GM21737 (cell line): ENCODE measurements at regions not wholly inside any gene's neighbourhood (a gene's known extent, or its start where the extent isn't known, plus 50 kb on each side); places are given as distances from the start of the nearest gene placed in this dataset.

Experiments used
- ATAC-seq: cut with Tn5 transposase; IDR thresholded peaks from one replicate; pipeline ENCODE4 v1.9.1; 2021; ENCODE audit warnings: mild to moderate bottlenecking, moderate library complexity; ENCODE audit not compliant: unreplicated experiment

DNA sequence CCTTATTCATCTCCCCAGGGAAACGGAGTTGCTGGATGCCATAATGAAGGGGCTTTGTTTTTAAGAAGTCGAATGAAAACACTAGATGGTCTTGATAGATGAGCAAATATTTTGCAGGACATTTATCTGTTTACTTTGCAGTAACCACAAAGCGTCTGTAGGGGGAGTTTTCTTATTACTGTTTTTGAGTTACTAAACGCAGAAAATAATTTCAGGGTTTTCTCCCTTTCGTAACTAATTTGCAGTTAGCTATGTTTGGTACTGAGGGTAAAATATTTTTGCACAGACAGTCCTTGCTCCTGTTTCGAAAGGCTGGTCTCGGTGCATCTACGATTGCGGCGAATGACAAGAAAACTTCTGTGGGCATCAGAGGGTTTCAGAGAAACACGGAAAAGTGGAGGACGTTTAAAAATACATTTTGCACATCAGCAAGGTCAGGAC, 505.6 kb upstream of the MKI67 start:
- no peak for ATAC-seq

DNA sequence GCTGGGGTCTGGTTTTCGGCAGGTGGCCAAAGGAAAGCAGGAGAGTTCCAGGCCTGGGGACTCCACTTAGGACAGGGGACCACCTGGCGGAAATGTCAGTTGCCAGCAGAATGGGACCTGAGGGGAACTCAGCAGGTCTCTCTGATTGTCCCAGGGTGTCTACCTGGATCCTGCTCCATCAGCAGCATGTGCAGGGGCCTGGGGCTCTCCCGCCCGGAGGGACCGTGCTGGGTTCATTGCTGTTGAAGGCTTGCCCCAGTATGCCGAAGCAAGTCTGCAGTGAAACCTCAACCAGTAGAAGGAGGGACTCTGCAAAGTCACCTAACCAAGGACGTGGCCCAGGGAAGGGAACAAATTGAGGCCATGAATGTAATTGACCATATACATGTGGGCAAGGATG, 506.5 kb upstream of the MKI67 start:
- no peak for ATAC-seq

DNA sequence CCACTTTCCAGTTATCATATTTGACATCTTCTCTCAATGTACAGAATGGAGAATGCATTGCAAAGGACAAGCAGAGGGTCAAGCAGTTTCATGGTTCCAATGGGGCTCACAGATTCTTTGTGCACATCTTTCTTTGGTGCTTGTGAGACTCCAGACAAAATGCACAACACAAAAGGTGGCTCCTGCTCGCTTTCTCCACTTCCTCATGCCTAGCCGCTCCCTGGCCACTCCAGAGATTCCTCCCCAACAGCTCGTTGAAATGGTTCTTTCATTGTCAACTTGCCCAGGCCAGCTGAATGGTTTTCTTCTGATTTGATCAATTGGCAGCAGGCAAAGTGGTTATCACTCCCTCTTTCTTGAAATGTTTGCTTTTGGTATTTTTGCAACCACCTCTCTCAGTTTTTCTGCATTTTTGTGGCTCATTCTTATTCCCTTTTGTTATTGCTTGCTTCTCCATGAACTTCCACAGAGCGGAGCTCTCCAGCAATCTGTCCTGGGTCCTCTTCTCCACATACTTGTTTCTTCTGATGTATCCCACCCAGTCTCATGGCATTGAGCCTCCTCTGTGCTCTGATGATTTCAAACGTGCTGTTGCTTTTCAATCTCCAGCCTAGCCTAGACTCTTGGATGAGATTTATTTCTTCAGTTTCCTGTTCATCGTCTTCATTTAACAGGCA, 507.8 kb upstream of the MKI67 start:
- ATAC-seq, result no peak

DNA sequence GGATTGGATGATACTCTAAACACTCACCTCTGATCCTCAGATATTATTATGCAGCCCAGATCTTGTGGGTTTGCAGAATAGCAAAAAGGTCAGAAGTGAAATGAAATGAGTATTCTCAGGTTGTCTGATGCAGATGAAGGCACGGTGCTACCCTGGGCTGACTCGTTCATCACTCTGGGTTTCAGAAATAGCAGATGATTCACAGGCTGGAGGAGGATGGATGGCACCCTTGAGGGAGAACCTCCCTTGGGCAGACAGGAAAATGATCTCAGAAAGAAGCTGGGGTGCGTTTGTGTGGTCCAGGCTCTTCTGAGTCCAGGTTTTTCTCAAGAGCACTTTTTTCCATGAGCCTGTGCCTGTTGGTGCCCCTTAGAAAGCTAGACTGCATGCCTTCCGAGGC, 515.8 kb upstream of the MKI67 start:
- no peak for ATAC-seq

DNA sequence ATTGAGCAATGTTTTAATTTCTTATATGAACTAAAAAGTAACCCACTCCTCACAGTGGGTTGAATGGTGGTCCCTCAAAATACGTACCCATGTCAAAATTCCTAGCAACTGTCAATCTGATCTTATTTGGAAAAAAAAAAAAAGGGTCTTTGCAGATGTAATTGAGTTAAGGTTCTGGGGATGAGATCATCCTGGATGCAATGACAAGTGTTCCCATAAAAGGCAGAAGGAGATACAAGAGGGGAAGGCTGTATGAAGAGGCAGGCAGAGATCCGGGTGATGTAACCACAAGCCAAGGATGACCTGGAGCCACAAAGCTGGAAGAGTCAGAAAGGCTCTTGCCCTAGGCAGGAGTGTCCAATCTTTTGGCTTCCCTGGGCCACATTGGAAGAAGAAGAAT, 516.3 kb upstream of the MKI67 start:
- no peak for ATAC-seq

DNA sequence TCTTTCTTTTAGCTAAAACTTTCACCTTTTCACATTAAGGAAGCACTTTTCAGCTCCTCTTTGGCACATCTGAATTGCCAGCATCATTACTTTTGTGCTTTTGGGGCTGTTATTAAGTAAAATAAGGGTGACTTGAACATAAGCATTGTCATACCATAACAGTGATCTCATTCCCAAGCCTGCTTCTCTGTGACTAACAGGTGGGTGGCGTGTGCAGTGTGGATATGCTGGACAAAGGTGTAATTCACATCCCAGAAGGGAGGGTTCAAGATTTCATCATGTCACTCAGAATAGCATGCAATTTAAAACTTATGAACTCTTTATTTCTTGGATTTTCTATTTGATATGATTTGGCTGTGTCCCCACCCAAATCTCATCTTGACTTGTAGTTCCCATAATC, 517.4 kb upstream of the MKI67 start:
- no peak for ATAC-seq

DNA sequence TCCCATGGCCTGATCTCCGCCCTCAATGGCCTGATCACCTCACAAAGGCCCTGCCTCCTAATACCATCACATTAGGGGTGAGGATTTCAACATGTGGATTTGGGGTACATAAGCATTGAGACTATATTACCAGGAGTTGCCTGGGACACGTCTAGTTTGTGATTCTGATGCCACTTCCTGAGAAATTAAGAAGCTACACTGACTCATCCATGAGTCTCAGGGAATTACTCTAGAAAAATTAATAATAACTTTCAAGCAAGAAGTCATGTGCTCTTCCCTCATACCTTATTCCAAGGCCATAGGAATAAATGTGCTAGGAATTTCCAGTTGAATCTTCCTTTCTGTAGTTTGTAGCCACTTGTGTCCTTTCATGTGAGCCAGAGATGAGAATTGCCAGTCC, 519.3 kb upstream of the MKI67 start:
- no peak for ATAC-seq

DNA sequence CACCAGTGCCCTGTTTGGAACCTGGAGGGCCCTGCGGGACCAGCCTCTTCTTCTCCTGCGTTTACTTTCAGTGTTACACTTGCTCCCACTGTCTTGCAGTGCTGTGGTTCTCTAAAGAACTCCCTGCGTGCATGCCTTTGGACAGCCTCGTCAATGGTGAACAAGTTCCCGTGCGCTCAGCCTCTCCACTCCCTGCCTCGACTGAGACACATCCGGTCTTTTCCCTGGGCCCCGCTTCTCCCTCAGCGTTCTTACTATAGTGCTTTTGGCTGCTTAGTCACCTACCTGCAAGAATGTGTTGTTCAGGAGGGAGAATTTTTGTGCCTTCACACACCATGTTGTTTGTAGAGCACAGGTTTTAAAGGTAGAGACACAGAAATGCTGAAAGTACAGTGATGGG, 520.7 kb upstream of the MKI67 start:
- ATAC-seq, result no peak

DNA sequence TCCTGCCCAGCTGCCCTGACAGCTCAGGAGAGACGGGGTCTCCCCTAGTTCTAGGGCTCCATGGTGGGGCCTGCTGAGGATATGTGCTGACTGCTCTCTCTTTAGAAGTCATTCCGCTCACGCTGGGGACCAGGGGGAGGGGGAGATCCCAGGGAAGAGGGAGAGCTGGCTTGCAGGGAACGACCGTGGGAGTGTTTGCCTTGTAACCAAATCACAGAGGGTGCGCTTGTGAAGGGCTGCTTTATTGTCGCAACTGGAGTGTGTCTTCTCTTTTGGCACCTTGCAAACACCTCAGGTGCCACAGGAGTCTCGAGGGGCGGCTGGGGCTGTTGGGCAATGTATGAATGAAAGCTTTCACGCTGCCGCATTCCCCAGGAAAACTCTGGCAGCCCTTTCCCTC, 531.3 kb upstream of the MKI67 start:
- no peak for ATAC-seq

DNA sequence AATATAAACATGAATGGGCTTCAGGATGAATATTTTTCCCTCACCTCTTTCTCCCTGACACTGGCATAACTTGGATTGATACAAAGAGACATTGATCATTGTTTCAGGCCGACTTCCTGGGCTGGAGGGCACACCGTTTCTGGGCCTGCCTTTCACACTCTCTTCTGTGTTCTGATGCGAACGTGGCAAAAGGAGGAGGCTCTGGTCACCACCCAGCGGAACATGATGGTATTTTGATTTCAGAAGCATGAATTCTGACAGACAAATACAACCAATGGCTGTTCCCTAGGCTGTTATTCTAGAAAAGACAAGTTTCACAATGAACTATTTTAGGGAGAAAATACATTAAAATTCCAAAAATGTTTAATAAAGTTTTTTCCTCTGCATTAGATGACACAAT, 534.5 kb upstream of the MKI67 start:
- ATAC-seq, result no peak

DNA sequence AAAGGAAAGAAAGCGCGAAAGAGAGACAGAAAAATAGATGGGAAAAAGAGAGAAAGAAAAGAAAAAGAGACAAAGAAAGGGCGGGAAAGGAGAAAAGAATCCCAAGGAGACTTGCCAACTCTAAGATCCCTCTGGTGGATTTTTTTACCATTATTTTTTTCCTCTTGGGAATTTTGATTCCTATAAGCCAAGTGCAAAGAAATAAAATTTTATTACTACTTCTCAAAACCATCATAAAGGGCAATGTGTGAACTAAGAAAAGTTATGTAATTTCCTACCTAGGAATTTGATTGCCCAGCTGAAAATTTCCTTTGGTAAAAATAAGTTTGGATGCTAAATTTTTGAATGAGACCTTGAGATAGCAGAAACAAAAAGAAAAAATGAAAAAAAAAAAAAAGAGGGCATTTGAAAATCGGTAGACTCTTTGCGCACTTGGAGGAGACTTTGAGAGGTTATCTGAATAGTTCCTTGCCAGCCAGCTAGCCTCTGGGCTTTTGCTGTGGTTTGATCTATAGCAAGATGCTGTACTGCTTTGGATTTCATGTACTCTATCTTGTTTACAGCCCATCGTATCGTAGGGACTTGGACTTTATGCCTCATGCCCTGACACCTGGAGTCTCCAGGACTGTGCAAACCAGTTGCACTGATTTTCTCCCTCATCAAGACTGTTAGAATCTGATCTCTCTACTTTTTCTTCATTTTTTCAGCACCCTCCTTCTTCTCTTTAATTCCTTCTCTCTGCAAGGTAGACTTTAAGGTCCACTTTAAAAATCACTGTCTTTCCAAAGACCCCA, 535.4 kb upstream of the MKI67 start:
- ATAC-seq, result no peak

DNA sequence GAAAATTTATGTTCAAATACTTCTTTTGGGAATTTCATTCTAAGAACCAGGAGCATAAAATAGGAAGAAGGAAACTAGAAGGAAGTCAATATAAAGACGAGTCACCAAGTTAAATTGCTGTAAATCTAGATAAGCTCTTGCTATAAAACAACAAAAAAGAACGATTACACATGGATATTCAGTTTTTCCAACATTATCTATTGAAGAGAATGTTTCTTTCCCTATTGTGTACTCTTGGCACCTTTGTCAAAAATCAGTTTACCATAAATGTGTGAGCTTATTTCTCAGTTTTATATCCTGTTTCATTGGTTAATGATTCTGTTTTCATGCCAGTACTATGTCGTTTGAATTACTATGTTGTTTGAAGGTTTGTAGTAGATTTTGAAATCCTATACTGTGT, 536.3 kb upstream of the MKI67 start:
- no peak for ATAC-seq

DNA sequence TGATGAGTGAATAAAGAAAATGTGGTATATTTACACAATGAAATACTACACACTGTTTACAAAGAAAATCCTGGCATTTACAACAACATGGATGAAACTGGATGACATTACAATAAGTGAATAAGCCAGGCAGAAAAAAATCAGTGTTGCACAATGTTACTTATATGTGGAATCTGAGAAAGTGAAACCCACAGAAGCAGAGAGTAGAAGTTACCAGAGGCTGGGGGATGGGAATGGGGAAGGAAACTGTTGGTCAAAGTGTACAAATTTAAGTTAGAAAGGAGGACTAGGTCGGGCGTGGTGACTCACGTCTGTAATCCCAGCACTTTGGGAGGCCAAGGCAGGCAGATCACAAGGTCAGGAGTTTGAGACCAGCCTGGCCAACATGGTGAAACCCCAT, 538.5 kb upstream of the MKI67 start:
- no peak for ATAC-seq

DNA sequence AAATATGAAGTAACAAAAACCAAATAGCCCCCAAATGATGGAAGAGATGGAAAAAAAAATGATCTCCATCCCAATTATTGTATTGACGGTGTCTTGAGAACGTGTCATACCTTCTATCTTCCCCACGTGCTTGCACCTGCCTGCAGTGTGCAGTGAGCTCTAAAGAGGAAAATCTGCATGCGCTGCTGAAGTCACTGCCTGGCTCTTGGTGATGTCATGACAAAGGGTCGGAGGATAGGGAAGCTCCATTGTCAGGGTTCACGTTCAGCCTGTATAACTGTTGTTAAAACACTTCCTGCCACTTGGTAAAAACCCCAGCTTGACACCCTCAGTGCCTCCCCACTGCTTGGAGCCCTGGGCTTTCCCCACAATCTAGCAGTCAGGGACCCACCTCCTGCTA, 549.2 kb upstream of the MKI67 start:
- ATAC-seq, result no peak

DNA sequence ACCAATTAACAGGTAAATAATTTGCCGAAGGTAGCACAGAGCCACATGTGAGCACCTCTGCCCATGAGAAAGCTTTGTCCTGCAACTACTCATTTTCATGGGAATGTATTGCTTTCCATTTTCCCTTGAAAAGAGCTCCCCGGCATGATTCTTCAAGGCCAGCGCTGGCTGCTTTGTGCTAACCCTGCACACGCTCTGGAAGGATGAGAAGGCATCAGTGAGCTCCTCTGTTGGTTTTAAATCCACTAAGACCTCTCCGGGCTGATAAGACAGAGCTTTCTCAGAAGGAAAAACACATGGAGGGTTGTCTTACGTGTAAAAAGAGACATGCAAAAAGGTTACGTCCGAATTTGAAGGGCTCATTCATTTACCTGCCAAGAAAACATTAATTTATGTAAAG, 553.9 kb upstream of the MKI67 start:
- no peak for ATAC-seq

DNA sequence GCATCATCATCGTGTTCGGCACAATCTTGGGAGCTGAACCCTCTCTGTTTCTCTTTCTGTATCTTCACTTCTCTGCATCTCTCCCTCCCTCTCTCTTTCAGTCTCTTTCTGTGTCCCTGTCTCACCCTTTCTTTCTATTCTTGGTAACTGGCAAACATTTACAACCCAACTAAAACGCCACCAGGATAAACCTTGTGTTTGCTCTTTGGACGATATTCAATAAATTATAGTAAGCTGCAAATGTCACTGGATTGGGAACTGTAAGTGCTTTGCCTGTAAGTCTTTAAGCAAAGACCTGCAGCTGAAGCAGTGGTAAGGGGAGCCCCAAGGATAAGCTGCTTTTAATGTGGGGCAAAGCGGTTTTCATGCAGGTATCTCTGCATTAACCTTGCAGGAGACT, 558.0 kb upstream of the MKI67 start:
- no peak for ATAC-seq

DNA sequence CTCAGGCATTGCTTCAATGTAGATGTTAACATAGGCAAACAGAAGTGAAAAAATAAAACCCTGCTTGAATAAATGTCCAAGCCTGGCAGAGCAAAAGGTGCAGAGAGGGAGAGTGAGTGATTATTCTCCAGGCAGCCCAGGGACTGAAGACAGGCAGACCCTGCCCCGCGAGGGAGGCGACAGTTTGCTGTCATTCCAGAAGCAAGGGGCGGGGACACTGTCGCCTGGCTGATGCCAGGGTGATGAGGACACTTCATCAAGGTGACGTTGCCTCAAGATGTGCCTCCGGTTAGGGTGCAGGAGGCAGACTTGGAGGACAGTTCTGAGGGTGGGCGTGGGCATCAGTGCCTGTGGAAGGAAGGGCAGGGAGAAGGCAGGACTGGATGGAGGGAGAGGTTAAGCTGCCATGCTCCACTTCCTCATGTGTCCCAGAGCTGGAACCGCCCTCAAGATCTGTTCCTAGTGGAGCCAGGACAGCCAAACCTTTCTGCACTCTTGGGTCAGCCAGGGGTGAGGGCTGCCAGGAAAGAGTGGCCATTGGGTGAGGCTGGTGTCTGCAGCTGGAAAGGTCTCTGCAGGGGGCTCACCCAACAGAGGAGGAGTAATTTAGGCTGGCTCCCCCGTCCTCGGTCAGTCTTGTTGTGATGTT, 560.5 kb upstream of the MKI67 start:
- no peak for ATAC-seq

DNA sequence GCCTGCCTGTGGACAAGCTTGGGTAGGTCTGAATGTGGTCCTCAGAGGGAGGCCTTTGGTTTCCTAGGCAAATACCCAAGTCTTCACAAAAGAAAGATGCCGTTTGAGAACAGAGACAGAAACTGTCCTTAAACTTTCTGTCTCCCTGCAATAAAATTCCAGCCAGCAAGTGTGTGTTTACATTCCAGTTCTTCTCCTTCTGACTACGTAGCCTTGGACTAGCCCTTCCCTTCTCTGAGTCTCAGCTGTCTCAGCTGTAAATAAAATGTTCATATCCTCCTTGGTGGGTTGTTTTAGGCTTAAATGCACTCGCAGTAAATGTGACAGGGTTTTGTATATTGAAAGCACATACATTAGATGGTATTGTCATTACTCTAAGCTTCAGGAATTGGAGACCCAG, 561.2 kb upstream of the MKI67 start:
- no peak for ATAC-seq

DNA sequence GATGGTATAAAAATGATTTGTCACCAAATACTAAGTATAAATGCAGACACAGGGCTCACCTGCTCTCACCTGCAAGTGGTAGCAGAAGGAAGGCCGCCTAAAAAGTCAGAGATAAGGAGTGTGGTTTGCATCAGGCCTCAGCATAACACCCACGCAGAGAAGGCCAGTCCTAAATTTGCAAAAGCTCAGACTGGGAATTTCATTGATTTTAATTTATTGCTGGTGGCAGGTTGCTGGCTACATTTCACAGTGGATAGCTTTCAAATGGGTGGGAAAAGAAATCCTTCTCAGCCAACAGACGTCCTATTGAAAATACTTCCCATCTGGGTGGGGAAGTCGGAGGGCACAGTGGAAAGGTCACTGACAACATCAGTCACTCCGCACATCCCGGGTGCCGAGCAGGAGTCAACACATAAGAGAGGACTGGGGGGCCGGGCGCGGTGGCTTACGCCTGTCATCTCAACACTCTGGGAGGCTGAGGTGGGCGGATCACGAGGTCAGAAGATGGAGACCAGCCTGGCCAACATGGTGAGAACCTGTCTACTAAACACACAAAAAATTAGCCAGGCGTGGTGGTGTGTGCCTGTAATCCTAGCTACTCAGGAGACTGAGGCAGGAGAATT, 561.8 kb upstream of the MKI67 start:
- ATAC-seq, result no peak

DNA sequence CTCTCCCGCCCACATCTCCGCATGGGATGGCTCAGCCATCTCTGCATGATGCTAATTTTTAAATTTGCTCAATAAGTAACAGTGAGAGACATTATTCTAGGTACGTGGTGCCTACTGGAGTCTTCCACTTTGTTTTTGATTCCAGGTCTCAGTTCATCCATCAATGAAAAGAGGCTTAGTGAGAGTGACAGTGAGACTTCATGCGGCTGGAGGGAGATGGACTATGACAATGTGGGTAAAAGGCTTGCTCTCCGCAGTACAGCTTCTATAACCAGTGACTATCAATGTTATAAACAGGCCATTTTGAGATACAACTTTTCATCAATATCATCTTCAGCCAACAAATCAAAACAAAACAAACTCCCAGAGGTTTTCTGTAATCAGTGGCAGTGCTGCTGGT, 563.4 kb upstream of the MKI67 start:
- ATAC-seq, result no peak

DNA sequence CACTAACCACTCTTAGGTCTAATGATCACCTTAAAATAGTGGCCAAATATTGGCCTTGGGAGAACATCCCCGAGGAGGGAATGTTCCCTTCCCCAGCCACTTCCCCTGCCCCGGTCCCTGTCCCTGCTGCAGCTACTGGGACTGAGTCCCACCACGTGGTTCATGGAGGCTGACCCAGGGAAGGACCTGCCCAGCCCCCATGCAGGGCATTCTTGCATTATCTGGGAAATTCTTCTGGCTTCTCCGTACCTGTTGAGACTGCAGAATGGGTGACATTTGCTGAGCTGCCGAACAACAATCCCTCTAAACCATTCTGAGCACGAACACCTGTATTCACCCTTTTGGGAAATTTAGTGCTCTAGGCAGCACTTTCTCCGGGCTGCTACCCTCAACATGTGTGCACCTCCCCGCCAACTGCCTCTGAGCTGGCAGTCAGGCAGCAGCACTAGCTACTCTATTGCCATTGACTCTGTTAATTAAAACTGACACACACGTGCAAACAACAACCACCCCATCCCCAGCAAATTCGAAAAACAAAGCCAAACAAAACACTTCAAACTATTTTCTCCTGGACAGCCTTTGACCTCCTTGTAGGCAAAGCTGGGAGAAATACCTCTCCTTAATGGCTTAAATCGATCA, 567.4 kb upstream of the MKI67 start:
- no peak for ATAC-seq
